ENCODE measurements at regions not wholly inside any gene's neighbourhood (a gene's known extent, or its start where the extent isn't known, plus 50 kb on each side); places are given as distances from the start of the nearest gene placed in this dataset.
A peak's percentile ranks its signal among the peaks of the same experiment; 100 is the strongest.
"Not testable (repeated sequence)": the region's sequence is repeated elsewhere in the genome, so short reads cannot be mapped to it uniquely, and the experiment has no call there.

GRCh38 chr5:68688547-68688946, 405.3 kb upstream of the SLC30A5 start:
- peak; percentile 4 for DNase-seq (ENCODE audit: low read depth)
- H3K4me3 ChIP-seq (ENCODE audit: low read depth, low read length), result no peak overlapping the region
- no peak for TF ChIP-seq MAX (IDR thresholded peaks at IDR 0.05; ENCODE audit: low read depth, low read length)
- no peak for TF ChIP-seq POLR2A (IDR thresholded peaks at IDR 0.05; ENCODE audit: extremely low read depth, insufficient read length)
- TF ChIP-seq CTCF (IDR thresholded peaks at IDR 0.05; ENCODE audit: low read depth, low read length), result no peak
- TF ChIP-seq MYC (IDR thresholded peaks at IDR 0.05; ENCODE audit: low read depth, low read length), result no peak

- no peak for DNase-seq (ENCODE audit: low read depth)
- H3K4me3 ChIP-seq (ENCODE audit: low read depth, low read length), result no peak overlapping the region
- no peak for TF ChIP-seq MAX (IDR thresholded peaks at IDR 0.05; ENCODE audit: low read depth, low read length)
- no peak for TF ChIP-seq CTCF (IDR thresholded peaks at IDR 0.05; ENCODE audit: low read depth, low read length)
- no peak for TF ChIP-seq POLR2A (IDR thresholded peaks at IDR 0.05; ENCODE audit: extremely low read depth, insufficient read length)
- no peak for TF ChIP-seq MYC (IDR thresholded peaks at IDR 0.05; ENCODE audit: low read depth, low read length)
These were observed 404.8 kb upstream of the SLC30A5 start for GRCh38 chr5:68689010-68689409.

GRCh38 chr5:68691874-68692273, 401.9 kb upstream of the SLC30A5 start:
- not testable (repeated sequence) for DNase-seq (ENCODE audit: low read depth); H3K4me3 ChIP-seq (ENCODE audit: low read depth, low read length)

GRCh38 chr5:68698025-68698940, 395.5 kb upstream of the SLC30A5 start:
- no peak for DNase-seq (ENCODE audit: low read depth)
- TF ChIP-seq MYC (IDR thresholded peaks at IDR 0.05; ENCODE audit: low read depth, low read length), result no peak
- TF ChIP-seq MAX (IDR thresholded peaks at IDR 0.05; ENCODE audit: low read depth, low read length), result no peak
- TF ChIP-seq CTCF (IDR thresholded peaks at IDR 0.05; ENCODE audit: low read depth, low read length), result no peak
- no peak for TF ChIP-seq POLR2A (IDR thresholded peaks at IDR 0.05; ENCODE audit: extremely low read depth, insufficient read length)
- H3K4me3 ChIP-seq (ENCODE audit: low read depth, low read length), result no peak overlapping the region

- DNase-seq (ENCODE audit: low read depth), result no peak
- no peak overlapping the region for H3K4me3 ChIP-seq (ENCODE audit: low read depth, low read length)
- TF ChIP-seq MYC (IDR thresholded peaks at IDR 0.05; ENCODE audit: low read depth, low read length), result no peak
- no peak for TF ChIP-seq CTCF (IDR thresholded peaks at IDR 0.05; ENCODE audit: low read depth, low read length)
- TF ChIP-seq POLR2A (IDR thresholded peaks at IDR 0.05; ENCODE audit: extremely low read depth, insufficient read length), result no peak
- TF ChIP-seq MAX (IDR thresholded peaks at IDR 0.05; ENCODE audit: low read depth, low read length), result no peak
These were observed 393.8 kb upstream of the SLC30A5 start for GRCh38 chr5:68699966-68700365.

- H3K4me3 ChIP-seq (ENCODE audit: low read depth, low read length), result no peak overlapping the region
- TF ChIP-seq CTCF (IDR thresholded peaks at IDR 0.05; ENCODE audit: low read depth, low read length), result no peak
- TF ChIP-seq MAX (IDR thresholded peaks at IDR 0.05; ENCODE audit: low read depth, low read length), result no peak
- no peak for TF ChIP-seq POLR2A (IDR thresholded peaks at IDR 0.05; ENCODE audit: extremely low read depth, insufficient read length)
- no peak for TF ChIP-seq MYC (IDR thresholded peaks at IDR 0.05; ENCODE audit: low read depth, low read length)
- no peak for DNase-seq (ENCODE audit: low read depth)
These were observed 386.2 kb upstream of the SLC30A5 start for GRCh38 chr5:68707575-68707974.
